Activated CD8-positive, alpha-beta T cell treated with anti-CD3 and anti-CD28 coated beads for 36 hours (primary cell): ENCODE measurements at regions not wholly inside any gene's neighbourhood (a gene's known extent, or its start where the extent isn't known, plus 50 kb on each side); places are given as distances from the start of the nearest gene placed in this dataset.

Source experiments
- ATAC-seq: fragments of 200-7000 bp; cut with Tn5 transposase; one replicate; pipeline ENCODE4 v1.10.0; 2021; ENCODE audit warnings: mild to moderate bottlenecking, moderate library complexity
- CTCF ChIA-PET: fragments of 350-600 bp; sonication (Branson Sonifier 250); formaldehyde crosslinking; loops from one replicate; lab custom pipeline; 2021; ENCODE audit warnings: antibody characterized with exemption; lab: Charles Lee
- POLR2A ChIA-PET: fragments of 350-600 bp; sonication (Branson Sonifier 250); formaldehyde crosslinking; loops from one replicate; lab custom pipeline; 2021; ENCODE audit warnings: antibody characterized with exemption; lab: Charles Lee
- DNase-seq: peaks from one replicate; pipeline ENCODE4 v3.0.0-alpha.2; 2020
- H3K27ac Mint-ChIP-seq: one replicate; pipeline ENCODE4 v1.8.0; 2021; ENCODE audit warnings: mild to moderate bottlenecking, mixed read lengths
- H3K27me3 Mint-ChIP-seq: one replicate; pipeline ENCODE4 v1.8.0; 2021; ENCODE audit warnings: mixed read lengths
- H3K36me3 Mint-ChIP-seq: one replicate; pipeline ENCODE4 v1.8.0; 2021; ENCODE audit warnings: low read depth, mixed read lengths
- H3K4me1 Mint-ChIP-seq: one replicate; pipeline ENCODE4 v1.8.0; 2021; ENCODE audit warnings: low read depth, mixed read lengths
- H3K4me3 Mint-ChIP-seq: one replicate; pipeline ENCODE4 v1.8.0; 2021; ENCODE audit warnings: mild to moderate bottlenecking, moderate library complexity, mixed read lengths
- H3K9me3 Mint-ChIP-seq: one replicate; pipeline ENCODE4 v1.8.0; 2021; ENCODE audit warnings: mixed read lengths
- intact Hi-C: fragments of 100-400 bp; cut with micrococcal nuclease; formaldehyde crosslinking; loops from one replicate; pipeline ENCODE4 v1.10.0; 2022
- TF ChIP-seq, protein P1 (sequence below): fragments of 200-600 bp; IDR thresholded peaks from one replicate; pipeline ENCODE4 v1.8.0; 2022; ENCODE audit warnings: antibody characterized with exemption, mild to moderate bottlenecking

DNA sequence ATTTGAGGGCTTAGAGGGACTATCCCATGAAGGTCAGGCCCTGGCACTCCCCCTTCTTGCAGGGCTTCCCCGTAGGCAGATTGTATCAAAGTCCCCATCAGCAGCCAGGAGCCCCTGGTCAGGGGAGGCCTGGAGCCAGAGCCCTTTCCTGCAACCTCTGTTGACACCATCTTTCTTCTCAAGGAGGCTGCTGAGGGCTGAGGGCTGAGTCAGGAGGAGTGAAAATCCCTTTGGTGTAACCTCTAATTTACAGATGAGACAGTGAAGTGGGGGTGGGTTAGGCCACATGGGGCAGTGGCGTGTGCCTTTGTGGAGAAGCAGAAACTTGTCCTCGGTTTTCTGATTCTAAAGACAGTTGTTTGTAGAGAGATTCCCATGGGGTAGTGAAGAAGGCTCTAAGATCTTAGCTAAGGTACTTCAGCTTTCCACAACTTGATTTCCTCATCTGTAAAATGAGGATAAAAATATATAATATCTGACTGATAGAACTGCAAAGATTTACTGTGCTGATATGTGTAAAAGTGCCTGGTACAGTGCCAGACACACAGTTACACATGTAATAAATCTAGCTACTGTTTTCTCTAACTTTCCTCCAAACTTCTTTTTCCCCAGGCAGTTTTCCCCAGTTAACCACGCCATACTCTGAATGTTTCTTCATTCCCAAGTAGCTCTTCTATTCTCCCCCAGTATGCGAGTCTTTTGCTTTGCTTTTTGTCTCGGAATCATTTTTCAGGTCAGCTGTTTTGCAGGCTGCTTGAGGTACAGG, 249.4 kb upstream of the TPM1 start:
- DNase-seq (no peak), ATAC-seq (no peak)
- Mint-ChIP-seq H3K36me3 (no peaks in the 10 kb centered on the region), H3K27ac (no peak overlapping the region), H3K27me3 (no peaks in the 10 kb centered on the region), H3K4me1 (no peaks in the 10 kb centered on the region), H3K9me3 (no peaks in the 10 kb centered on the region), H3K4me3 (no peak overlapping the region)
- ChIA-PET CTCF (no interaction called here), POLR2A (no interaction called here)
- intact Hi-C loops = no loop called here
- TF ChIP-seq, protein P1, sequence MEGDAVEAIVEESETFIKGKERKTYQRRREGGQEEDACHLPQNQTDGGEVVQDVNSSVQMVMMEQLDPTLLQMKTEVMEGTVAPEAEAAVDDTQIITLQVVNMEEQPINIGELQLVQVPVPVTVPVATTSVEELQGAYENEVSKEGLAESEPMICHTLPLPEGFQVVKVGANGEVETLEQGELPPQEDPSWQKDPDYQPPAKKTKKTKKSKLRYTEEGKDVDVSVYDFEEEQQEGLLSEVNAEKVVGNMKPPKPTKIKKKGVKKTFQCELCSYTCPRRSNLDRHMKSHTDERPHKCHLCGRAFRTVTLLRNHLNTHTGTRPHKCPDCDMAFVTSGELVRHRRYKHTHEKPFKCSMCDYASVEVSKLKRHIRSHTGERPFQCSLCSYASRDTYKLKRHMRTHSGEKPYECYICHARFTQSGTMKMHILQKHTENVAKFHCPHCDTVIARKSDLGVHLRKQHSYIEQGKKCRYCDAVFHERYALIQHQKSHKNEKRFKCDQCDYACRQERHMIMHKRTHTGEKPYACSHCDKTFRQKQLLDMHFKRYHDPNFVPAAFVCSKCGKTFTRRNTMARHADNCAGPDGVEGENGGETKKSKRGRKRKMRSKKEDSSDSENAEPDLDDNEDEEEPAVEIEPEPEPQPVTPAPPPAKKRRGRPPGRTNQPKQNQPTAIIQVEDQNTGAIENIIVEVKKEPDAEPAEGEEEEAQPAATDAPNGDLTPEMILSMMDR = no peak

DNA sequence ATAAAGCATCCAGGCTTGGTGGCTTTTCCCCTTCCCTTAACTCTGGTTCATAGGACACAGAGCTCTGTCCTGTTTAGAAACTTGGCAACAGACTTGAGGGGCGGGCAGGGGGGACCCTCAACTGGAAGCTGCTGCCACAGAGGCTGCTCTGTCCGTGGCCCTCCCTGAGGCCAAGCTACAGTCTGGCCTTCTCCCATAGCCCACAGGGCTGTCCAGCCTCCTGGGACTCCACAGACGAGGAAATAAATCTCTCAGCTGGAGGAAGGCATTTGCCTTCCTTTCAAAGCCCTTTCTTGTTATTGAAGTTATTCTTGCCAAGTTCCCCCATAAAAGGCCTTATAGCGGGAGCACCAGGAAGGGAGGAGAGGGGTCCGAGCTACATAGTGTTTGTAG, 248.8 kb upstream of the TPM1 start:
- POLR2A ChIA-PET = no interaction called here
- DNase-seq = no peak
- TF ChIP-seq, protein P1 = no peak

DNA sequence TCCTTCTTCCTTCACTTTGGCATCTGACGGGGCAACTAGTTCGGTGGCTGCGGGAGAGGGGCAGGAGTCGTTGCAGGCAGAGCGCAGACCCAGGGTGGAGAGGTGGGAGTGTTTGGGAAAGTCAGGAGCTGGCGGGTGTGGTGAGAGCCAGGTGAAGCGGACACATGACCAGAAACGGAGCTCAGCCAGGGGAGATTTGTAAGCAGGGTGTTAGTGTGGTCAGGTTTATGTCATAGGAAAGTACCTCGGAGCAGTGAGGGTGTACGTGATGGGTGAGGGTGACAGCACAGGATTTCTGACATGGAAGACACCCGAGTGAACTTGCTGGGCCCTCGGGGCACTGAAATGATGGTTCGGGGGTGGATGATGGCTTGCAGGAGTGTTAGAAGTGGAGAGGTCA, 247.4 kb upstream of the TPM1 start:
- intact Hi-C loops = no loop called here
- Mint-ChIP-seq H3K27me3 (no peaks in the 10 kb centered on the region), H3K9me3 (no peaks in the 10 kb centered on the region), H3K27ac (no peak overlapping the region), H3K4me1 (no peaks in the 10 kb centered on the region), H3K36me3 (no peaks in the 10 kb centered on the region), H3K4me3 (no peak overlapping the region)
- CTCF ChIA-PET = no interaction called here
- DNase-seq (no peak), ATAC-seq (no peak)
- TF ChIP-seq, protein P1 = no peak
- POLR2A ChIA-PET = interaction anchor here (0.7 kb wide), 1 partner anchor 37 kb away, joined by 3 read pairs; no protein-coding TSS in a partner anchor

More for the DNA sequence above, 248.8 kb upstream of the TPM1 start:
- H3K27ac Mint-ChIP-seq = no peak overlapping the region
- H3K9me3 Mint-ChIP-seq = no peaks in the 10 kb centered on the region
- CTCF ChIA-PET = no interaction called here
- no peak overlapping the region for H3K4me3 Mint-ChIP-seq
- intact Hi-C loops = no loop called here
- no peaks in the 10 kb centered on the region for H3K4me1 Mint-ChIP-seq
- no peaks in the 10 kb centered on the region for H3K27me3 Mint-ChIP-seq
- H3K36me3 Mint-ChIP-seq = no peaks in the 10 kb centered on the region
- no peak for ATAC-seq

DNA sequence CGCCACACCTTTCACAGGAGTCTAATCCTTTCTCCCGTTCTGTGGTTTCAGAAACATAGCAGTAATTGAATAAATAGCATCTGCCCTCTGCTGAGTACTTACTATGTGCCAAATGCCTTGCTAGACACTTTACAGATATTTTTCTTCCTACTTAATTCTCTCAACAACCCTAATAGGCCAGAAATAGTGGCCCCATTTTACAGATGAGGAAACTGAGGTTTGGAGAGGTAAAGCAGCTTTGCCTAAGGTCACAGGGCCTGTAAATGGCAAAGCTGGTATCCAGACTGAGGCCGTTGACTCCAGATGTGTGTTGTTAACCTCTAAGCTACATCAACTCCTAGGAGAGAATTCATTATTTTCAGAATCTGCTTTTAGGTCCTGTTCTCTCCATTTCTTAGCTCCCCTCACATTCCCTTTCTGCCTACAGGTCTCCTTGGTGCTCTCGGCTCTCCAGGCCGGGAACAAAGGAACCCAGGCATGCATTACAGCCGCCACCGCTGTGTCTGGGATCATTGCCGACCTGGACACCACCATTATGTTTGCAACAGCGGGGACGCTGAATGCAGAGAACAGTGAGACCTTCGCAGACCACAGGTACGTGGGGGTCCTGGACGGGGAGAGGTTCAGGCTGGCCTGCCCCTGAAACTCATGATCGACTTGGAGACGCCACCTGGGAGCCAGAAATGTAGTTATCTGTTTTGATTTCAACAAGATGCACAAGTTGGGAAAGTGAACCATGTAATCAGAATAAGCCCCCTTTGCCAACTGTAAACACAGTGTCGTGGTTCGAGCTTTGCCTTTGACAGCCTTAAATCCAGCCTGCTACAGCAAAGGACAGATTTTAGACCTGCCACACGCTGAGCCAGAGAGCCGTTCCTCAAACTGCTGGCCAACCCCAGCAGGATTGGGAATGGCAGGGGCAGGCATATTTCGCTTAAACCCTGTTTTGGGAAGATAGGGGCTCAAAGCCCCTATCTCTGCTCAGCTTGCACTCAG, 246.5 kb upstream of the TPM1 start:
- ChIA-PET POLR2A (no interaction called here), CTCF (no interaction called here)
- Mint-ChIP-seq H3K27ac (no peak overlapping the region), H3K4me3 (no peak overlapping the region), H3K9me3 (no peaks in the 10 kb centered on the region), H3K4me1 (no peaks in the 10 kb centered on the region), H3K36me3 (no peaks in the 10 kb centered on the region), H3K27me3 (no peaks in the 10 kb centered on the region)
- ATAC-seq (no peak), DNase-seq (no peak)
- intact Hi-C loops = no loop called here
- TF ChIP-seq, protein P1 = no peak

DNA sequence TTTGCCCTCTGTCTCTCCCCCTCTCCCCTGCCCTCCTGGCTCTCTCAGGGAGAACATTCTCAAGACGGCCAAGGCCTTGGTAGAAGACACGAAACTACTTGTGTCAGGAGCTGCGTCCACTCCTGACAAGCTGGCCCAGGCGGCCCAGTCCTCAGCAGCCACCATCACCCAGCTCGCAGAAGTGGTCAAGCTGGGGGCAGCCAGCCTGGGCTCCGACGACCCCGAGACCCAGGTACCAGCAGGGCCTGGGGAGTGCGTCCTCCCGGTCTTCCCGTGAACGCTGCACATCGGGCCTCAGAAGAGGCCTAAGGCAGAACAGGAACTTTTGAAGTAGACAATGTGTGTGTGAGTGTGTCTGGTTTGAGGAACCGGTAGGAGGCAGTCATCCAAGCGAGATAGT, 245.4 kb upstream of the TPM1 start:
- TF ChIP-seq, protein P1 = no peak
- no peak overlapping the region for H3K4me3 Mint-ChIP-seq
- no peaks in the 10 kb centered on the region for H3K4me1 Mint-ChIP-seq
- no peaks in the 10 kb centered on the region for H3K36me3 Mint-ChIP-seq
- intact Hi-C loops = no loop called here
- H3K27ac Mint-ChIP-seq = no peak overlapping the region
- DNase-seq = no peak
- no peaks in the 10 kb centered on the region for H3K27me3 Mint-ChIP-seq
- CTCF ChIA-PET = no interaction called here
- POLR2A ChIA-PET = no interaction called here
- no peak for ATAC-seq
- no peaks in the 10 kb centered on the region for H3K9me3 Mint-ChIP-seq
